ENCODE measurements at regions not wholly inside any gene's neighbourhood (a gene's known extent, or its start where the extent isn't known, plus 50 kb on each side); places are given as distances from the start of the nearest gene placed in this dataset.

- no peak for DNase-seq (ENCODE audit: low spot score)
Measured at GRCh38 chr10:42933448-42934340, 143.2 kb upstream of the RET start.

DNA sequence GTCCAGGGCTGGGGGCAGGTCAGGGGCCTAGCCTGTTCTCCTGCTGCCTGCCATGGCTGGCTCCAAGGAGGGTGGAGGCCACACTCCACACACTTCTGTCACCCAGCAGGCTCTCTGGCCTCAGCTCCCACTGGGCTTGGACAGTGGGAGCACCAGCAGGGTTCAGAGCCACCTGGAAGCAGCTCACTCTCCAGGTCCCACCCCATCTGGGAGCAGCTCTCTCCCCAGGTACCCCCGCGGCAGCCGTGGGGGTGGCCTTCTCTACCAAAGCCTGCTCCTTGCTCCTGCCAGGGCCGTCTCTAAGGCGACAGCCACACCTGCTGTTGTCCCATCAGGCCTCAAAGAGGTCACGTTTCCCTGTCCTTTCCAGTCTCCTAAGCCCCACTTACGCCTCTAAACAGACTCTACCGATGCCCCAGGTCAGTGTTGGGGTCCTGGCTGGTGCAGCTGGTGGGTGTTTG is 142.5 kb upstream of the RET start:
- no peak for DNase-seq (ENCODE audit: low spot score)

GRCh38 chr10:42934842-42935241 is 142.0 kb upstream of the RET start:
- no peak for DNase-seq (ENCODE audit: low spot score)

GRCh38 chr10:42935466-42935865 is 141.4 kb upstream of the RET start:
- no peak for DNase-seq (ENCODE audit: low spot score)

DNA sequence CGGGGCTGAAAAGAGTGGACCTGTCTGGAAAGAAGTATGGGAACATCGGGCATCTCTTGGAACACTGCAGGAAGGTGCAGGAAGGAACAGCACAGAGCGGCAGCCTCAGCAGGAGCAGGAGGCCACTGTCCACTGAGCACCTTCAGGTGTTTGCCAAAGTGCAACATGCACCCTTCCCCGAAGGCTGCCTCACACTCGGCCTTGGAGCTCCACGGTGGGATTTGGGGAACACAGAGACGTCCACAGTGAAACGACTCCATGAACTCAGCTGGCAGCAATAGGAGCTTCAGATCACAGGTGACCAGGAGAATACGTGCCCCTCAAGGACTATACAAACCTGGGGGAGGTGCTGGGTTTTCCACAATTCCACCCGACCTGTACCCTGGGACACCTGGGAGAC is 140.3 kb upstream of the RET start:
- no peak for DNase-seq (ENCODE audit: low spot score)

- no peak for DNase-seq (ENCODE audit: low spot score)
Measured at GRCh38 chr10:42937048-42937447, 139.8 kb upstream of the RET start.

DNA sequence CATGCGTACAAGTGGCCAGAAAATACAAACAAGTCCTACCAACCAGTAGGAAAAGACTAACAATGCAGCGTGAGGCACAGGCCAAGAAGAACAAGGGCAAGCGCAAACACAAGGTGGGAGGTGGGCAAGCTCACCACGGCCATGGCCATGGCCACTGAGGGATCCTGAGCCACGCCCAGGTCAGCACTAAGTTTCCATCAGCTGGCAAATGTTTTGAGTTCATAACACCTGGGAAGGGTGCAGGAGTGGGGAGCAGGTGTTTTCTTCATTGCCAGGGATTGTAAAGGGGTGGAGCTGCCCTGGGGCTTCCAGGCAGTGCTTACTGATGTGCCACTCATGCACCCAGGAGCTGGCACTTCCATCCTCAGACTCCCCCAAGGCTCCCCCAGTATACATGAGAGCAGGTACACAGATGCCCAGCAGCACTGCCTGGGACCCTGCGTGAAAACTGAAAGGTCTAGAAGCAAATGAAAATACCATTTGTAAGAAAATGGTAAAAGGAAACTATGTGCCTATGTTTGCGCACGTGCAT is 139.2 kb upstream of the RET start:
- no peak for DNase-seq (ENCODE audit: low spot score)

DNA sequence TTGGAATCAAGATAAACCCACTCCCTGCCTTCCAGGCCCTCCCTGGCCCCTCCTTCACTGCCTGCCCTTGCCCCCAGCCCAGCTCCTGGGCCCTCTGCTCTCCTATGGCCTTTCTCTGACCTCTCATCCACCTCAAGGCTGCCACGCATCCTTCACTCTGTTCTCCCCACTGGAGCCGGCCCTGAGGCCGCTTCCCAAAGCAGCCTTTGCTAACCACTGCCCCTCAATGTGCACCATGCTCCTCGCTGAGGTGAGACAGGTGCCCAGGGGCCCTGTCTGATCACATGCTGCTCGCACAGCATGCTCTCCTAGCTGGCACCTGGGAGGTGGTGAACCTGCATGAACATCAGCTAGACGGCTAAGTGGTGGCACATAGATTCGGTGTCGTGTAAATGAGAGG is 138.5 kb upstream of the RET start:
- DNase-seq (ENCODE audit: low spot score): no peak

DNA sequence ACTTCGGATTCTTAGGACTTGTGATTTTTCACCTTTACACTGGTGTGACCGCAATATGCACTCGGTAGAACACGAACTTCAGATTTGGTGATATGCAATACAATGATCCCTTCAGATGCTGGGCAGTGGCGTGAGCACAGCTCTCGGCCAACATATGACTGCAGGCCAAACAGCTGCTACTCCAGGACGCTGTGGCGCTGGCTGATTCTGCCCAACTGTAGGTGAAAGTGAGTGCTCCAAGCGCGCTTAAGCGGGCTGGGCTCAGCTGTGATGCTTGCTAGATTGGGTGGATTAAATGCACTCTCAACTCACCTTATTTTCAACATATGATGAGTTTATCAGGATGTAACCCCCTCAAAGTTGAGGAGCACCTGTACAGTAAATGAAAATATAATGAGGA is 137.6 kb upstream of the RET start:
- no peak for DNase-seq (ENCODE audit: low spot score)

DNA sequence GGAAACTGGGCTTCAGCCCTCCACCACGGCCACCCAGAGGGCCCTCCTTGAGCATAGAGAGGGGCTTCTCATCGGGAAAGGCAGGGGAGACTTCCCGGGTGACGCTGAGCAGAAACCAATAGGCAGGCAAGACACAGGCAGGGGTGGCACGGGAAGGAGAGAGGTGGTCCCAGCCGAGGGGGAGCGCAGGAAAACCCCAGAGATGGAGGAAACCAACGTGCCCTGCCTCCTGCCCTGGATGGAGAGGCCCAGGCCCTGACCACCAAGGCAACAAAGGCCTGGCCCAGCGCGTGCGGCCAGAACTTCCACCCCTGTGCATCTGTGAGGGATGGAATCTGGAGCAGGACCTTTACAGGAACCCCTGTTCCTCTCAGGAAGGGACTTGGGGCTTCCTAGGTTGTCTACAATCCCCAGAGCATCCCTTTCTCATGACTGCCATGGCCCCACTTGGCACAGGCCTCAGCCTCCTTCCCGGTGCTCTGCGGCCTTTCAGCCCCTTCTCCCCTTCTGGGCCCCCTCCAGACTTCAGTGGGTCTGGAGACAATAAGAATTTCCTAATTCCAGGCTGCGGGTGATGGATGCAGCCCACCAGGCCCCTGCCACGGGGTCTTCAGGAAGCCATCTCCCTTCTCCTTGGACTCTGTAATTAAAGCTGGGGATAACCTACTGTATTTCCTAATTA is 137.0 kb upstream of the RET start:
- DNase-seq (ENCODE audit: low spot score): no peak

DNA sequence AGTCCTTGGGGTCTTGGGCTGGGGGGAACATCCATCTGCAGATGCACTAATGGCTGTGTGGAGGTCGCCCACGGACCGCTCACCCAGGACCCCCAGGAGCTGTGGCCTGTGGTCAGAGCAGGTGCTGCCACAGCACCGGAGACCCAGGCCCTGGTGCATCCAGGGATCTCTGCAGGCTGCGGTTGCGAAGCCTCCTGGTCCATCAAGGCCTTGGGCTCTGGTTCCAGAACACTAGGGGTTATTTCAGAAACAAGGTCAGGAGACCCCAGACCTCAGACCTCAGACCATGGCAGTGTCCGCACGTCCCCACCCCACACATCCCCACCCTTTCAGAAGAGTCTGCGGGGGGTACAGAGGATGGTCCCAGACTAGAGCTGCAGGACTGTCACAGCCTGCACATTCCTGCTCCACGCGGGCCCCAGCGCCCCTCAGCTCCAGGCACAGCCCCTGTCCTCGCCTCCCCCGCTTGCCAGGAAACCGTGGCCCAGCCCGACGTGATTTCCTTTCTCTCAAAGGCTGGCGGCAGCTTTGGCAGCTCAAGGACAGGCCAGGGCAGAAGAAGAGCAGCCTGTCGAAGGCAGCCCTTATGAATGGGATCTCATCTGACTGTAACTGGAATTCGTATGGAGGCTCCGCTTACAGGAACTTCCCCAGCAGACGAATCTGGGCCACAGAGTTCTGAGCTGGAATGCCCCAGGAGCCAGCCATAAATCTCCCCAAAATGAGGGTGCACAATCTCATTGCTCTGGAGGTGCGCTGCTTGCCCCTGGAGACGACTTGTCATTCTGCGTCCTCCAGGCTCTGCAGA is 136.2 kb upstream of the RET start:
- no peak for DNase-seq (ENCODE audit: low spot score)

DNA sequence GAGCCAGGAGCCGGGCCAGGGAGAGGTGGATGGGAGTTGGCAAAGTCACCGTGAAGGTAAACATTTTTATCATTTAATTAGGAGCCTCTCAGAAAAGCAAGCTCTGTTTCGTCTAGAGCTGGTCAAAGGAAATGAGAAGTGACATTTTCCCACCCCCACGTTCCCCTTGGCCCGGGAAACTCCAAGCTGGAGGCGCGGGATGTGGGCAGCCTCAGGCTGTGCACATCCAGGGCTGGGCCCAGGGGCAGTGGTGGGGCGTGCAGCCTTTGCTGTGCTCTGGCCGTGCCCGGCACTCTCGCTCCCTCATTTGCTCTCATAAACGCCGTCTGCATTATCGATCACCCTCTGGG is 135.6 kb upstream of the RET start:
- DNase-seq (ENCODE audit: low spot score): no peak

DNA sequence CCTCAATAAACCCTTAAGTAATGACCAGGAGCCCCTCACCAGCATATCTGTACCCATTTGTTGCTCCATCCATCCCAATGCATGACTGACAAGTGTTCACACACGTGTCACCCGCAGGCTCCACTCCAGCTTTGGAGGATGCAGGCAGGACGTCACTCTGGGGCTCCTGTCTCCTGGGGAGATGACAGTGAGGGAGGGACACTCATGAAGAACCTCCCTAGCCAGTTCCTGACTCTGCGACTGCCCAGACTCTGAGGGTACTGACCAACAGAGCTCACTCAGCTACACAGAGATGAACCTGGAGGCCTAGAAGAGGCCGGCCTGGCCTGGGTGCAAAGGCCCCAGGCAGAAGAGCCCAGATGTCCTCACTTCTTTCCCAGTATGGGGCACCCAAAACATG is 135.1 kb upstream of the RET start:
- DNase-seq (ENCODE audit: low spot score): no peak

DNA sequence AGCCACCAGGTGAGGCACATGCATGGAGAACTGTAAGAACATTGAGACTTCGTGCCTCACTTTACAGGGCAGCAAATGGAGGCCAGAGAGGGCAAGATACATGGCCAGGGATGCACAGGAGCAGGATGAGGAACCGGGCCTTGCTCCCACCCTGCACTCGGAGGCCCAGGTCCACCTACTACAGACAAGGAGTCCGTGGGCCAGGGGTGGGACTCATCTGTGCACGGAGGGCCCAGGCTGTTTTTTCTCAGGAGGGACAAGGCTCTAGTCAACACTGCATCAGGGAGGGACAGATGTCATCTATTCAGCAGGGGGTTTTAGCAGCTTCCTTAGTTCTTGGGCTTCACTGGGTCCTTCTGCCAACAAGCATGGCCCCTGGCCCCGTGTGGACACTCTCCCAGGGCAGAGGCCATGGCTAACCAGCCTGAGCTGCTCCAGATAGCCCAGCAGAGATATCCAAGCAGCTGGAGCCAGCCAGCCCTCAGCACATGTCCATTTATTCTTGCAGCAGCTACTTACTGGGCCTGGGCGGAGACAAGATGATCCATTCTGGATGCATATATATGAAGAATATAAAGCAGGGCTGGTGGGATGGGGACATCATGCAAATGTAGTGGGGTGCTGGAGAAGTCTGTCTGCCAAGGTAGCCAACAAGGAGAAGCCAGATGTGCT is 134.5 kb upstream of the RET start:
- no peak for DNase-seq (ENCODE audit: low spot score)

DNA sequence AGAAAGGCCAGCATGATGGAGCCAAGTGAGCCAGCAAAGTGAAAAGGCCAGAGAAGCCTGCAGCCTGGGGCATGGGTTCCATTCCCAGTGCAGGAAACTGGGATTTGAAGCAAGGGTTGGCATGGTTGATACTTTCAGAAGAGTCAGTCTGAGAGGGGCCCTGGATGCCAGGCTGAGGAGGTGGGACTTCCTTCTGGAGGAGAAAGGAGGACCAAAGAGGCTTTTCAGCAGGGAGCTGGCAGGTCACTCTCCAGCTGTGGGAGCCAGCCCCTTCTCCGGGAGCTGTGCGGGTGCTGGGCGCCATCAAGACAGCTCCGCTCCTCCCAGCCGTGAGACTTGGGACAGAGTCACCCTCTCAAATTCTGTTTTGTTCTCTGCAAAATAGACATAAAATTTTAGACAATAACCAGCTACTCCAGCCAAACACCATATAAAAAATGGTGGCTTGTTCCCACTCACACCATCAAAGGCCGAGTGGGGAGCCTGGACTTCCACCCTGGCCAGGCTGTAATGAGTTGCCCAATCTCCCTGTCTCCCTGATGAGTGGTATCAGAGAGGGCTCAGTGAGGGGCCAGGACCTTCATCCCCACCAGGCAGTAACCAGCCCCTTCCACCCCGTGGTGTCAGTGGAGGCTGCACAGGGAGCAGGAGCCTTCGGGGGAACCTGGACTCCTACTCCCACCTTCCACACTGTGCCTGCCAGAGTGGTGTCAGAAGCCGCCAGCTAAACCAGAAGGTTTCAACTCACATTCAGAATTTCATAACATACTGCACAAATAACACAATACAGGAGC is 133.6 kb upstream of the RET start:
- no peak for DNase-seq (ENCODE audit: low spot score)

DNA sequence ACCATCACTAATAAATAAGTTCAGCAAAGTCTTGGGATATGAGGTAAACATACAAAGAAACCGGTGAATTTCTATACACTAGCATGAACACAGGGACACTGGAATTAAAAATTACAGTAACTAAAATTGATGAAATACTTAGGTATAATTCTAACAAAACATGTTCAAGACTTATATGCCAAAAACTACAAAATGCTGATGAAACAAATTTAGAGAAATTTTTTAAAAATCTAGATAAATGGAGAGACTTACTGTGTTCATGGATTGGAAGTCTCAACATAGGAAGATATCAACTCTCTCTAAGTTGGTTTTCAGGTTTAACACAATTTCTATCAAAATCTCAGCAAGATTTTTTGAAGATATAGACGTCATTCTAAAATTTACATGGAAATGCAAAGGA is 128.8 kb upstream of the RET start:
- DNase-seq (ENCODE audit: low spot score): no peak

DNA sequence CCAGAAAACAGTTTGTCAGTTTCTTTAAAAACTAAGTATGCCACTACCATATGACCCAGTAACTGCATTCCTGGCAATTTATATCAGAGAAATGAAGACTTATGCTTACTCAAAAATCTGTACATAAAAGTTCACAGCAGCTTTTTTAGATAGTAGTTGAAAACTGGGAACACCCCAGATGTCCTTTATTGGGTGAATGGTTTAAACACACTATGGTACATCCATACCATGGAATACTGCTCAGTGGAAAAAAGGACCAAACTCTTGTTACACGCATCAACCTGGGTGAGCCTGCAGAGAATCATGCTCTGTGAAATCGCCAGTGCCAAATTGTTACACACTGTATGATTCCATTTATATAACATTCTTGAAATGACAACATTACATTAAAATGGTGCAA is 127.6 kb upstream of the RET start:
- DNase-seq (ENCODE audit: low spot score): no peak

DNA sequence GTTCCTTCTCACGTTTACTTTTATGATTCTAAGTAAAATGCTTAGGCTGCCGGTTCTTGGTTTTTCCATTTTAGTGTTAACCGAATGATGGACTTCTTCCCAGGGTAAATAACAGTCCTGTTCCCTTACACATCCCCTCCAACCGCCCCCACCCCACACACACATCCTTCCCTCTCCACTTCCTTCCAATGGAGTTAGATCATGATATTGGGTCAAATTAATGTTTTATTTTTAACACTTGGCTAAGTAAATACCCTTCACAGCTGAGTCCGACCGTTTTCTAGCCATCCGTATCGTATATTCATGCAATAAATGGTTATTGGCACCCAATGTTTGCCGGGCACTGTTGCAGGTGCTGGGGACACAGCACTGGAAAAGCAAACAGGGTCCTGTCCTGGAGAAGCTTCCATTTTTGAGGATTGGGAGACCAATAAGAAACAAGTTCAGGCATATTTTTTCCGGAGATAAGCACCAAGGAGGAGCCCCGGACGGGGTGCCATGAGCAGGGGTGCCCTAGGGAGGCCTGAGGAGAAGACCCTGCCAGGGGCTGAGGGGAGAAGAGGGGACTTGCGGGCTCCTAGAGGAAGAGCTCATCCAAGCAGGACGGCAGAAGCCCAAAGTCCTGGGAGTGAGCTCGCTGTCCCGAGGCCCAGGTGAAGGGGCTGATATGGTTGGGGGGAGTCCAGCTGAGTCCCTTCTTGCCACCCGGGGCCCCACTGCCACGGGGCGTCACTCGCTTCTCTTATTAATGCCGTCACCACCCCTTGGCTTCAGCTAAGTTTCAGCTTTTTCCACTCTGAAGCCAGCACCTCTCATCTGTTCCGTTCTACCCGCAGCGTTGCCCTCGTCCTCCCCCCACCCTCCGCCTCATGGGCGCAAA is 126.0 kb upstream of the RET start:
- DNase-seq (ENCODE audit: low spot score): no peak

GRCh38 chr10:42951486-42952251 is 125.2 kb upstream of the RET start:
- no peak for DNase-seq (ENCODE audit: low spot score)

All from CD4-positive, alpha-beta T cell treated with Interleukin-15 for 4 hours (primary cell).